AG10803 (cell line): ENCODE measurements at regions not wholly inside any gene's neighbourhood (a gene's known extent, or its start where the extent isn't known, plus 50 kb on each side); places are given as distances from the start of the nearest gene placed in this dataset.

Experiments used
- DNase-seq: peaks from one replicate; pipeline ENCODE4 v3.0.0; 2010; ENCODE audit warnings: low read depth
- H3K4me3 ChIP-seq: 2 replicates; pipeline ENCODE4 v1.5.1; 2011; ENCODE audit warnings: mild to moderate bottlenecking, low read length, control low read depth
- TF ChIP-seq, protein P1 (sequence below): conservative IDR thresholded peaks from 2 replicates; pipeline ENCODE4 v1.5.1; 2011; ENCODE audit warnings: mild to moderate bottlenecking, low read length, control low read depth, inconsistent platforms

DNA sequence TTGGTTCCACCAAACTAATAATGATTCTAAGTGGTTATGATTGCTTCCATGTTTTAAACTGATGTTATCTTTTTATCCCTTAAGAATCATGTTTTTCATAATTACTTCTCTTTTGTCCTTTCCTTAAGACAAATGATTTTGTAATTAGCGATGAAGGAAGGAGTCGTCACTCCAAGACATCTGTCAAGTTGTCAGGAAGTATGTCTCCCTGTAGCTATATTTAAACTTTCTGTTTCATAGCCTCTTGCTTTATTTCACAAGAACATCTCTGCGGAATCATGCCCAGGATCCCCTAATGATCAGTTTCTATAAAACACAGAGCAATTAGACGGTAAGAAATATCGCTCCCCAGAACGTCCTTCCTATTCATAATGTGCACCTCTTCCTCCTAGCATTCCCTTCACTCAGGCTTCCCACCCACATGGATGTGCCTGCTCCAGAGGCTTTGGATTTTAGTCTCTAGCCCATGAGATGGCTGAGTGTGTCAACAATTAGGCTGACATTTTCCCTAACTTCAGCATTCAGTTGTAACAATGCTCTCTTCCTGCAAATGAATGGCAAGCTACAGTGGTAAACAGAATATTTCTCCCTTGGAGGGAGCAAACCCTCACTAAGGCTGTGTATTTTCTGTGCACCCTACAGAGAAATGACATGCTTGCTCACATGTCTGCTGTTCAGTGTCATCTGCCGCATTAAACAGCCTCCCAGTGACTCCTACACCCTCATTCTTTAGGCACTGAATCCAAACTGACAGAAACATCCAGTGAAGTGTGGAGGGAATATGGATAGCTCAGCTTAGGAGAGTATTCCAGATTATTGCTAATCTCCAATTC, 879.6 kb upstream of the CELF4 start:
- DNase-seq, result no peak
- TF ChIP-seq, protein P1, sequence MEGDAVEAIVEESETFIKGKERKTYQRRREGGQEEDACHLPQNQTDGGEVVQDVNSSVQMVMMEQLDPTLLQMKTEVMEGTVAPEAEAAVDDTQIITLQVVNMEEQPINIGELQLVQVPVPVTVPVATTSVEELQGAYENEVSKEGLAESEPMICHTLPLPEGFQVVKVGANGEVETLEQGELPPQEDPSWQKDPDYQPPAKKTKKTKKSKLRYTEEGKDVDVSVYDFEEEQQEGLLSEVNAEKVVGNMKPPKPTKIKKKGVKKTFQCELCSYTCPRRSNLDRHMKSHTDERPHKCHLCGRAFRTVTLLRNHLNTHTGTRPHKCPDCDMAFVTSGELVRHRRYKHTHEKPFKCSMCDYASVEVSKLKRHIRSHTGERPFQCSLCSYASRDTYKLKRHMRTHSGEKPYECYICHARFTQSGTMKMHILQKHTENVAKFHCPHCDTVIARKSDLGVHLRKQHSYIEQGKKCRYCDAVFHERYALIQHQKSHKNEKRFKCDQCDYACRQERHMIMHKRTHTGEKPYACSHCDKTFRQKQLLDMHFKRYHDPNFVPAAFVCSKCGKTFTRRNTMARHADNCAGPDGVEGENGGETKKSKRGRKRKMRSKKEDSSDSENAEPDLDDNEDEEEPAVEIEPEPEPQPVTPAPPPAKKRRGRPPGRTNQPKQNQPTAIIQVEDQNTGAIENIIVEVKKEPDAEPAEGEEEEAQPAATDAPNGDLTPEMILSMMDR, result no peak
- no peak overlapping the region for H3K4me3 ChIP-seq

DNA sequence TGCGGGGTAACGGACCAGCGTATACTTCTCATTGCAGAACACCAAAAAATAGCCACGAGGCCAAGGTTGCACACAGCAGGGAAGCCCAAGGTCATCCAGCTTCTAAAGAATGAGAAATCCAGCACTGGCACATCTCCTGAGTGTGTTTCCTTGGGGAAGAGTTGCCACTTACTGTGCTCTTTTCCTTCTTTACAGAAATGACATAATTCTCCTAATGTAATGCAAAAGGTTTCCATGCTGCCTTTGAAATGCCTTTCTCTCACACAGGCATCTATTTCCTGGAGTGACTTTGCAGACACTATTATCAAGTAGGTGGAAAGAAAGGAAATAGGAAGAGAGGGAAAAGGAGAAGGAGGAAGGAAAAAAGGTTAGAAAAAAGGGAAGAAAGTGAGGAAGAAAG, 862.1 kb upstream of the CELF4 start:
- H3K4me3 ChIP-seq, result no peak overlapping the region
- TF ChIP-seq, protein P1, result no peak
- no peak for DNase-seq

DNA sequence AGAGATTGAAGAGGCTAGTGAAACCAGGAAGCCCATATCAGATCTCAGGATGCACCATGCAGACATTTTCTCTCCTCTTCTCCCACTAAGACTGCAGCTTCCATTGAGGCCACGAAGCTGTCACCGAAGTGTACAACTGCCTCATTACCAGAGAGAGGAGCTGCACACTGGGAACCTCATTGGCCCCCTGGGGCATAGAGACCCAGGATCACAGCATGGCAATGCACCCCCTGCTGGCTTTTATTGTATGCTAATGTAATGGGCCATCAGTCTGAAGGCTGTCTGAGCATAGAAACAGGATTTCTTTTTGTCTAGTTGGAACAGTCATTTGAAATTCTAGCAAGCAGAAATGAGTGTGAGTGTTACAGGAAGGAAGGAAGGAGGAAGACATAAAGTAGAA, 861.6 kb upstream of the CELF4 start:
- TF ChIP-seq, protein P1, result no peak
- no peak overlapping the region for H3K4me3 ChIP-seq
- DNase-seq, result no peak

DNA sequence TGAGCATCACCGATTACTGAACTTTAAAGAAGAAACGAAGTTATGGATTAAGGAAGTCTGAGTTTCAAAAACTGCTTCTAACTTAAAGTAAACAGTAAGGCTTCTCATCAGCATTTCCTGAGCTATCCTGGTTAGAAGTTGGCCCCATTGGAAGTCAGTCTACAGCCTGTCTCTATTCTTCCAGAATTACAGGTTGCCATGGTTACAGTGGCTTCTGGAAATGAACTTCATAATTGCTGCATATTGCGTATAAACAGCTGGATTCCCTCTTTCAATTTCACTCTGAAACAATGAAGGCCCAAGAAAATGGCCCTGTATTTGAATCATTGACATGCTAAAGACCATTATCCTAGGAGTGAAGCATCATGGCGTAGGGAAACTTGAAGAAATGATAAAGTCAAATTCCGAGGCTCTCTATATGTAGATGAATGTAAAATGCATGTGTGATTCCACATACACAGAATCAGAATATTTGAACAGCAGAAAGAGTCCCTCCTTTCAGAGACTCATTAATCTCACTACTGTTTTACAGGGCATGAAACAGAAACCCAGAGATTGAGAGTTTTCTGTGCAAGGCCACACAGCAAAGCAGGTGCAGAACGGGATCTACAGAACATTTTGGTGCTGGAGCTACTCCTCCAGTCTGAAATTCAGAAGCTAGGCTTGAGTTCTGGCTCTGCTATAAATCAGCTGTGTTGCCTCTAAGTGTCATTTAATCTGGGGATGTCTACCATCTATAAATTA, 856.4 kb upstream of the CELF4 start:
- TF ChIP-seq, protein P1, result no peak
- DNase-seq, result no peak
- no peak overlapping the region for H3K4me3 ChIP-seq

DNA sequence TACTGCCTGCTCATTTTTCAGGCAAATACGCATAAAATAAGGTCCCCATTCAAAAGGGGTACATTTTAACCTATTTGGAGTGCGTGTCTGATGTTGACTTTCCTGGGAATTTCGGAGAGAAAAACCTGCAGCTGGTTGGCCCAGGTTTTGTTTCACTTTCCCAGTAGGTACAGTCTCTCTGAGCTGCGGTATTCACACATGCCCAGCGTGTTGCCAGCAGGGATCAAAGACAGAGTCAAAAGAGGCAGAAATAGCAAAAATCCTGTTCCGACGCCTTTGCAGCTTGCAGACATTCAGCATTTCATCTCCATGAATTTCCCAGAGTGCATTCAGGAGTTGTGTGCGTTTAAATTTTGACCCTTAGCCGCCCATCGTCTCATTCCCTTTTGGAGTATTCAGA, 855.4 kb upstream of the CELF4 start:
- TF ChIP-seq, protein P1, result no peak
- DNase-seq, result no peak
- no peak overlapping the region for H3K4me3 ChIP-seq

DNA sequence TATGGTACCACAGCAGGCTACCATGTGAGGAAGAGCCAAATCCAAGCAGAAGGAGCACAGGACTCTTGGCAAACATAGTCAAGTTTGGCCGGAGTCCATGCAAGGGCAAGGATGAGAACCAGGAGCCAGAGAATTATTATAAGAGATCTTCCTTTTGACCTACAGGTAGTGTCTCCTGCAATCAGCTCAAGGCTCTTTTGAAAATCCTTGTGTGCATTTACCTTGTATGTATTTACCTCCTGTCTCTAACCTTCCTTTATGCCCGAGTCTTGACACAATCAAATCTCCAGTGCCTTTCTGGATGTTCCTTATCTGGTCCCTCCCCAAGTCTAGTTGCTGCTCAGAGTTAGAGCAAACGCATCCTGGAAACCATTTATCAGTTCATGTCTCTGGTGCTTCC, 855.0 kb upstream of the CELF4 start:
- TF ChIP-seq, protein P1, result no peak
- no peak for DNase-seq
- H3K4me3 ChIP-seq, result no peak overlapping the region

DNA sequence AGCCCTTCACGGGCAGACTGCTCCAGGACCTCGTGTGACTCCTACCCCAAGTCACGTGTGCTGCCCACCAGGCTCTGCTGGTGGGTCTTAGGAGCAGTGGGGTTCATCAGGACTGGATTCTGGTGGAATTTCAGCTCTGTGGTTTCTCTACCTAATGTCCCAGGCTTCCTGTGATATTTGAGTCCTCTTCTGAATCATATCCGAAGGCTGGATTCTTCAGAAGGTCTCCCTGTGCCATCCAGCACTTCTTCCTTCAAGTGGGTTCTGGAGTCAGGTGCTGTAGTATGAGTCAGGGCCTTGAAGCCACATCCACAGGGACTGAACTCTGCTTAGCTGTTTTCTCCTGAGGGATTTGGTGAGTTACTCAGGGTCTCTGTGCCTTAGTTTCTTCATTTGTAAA, 850.2 kb upstream of the CELF4 start:
- DNase-seq, result no peak
- H3K4me3 ChIP-seq, result no peak overlapping the region
- TF ChIP-seq, protein P1, result no peak
